HG03342 (cell line): ENCODE measurements at regions not wholly inside any gene's neighbourhood (a gene's known extent, or its start where the extent isn't known, plus 50 kb on each side); places are given as distances from the start of the nearest gene placed in this dataset.
"Not testable (repeated sequence)": the region's sequence is repeated elsewhere in the genome, so short reads cannot be mapped to it uniquely, and the experiment has no call there.

ENCODE experiments used
- ATAC-seq: cut with Tn5 transposase; IDR thresholded peaks from one replicate; pipeline ENCODE4 v1.9.1; 2021; ENCODE audit warnings: mild to moderate bottlenecking, moderate library complexity; ENCODE audit not compliant: unreplicated experiment

GRCh38 chr10:120108916-120109315 lies 216.4 kb downstream of the SEC23IP start:
- ATAC-seq: no peak

- ATAC-seq: not testable (repeated sequence)
Measured at GRCh38 chr10:120109725-120110124, 217.2 kb downstream of the SEC23IP start.

- ATAC-seq: no peak
Measured at GRCh38 chr10:120110196-120110595, 217.7 kb downstream of the SEC23IP start.

- ATAC-seq: no peak
Measured at GRCh38 chr10:120111628-120112027, 219.1 kb downstream of the SEC23IP start.

- no peak for ATAC-seq
Measured at GRCh38 chr10:120112809-120113208, 220.3 kb downstream of the SEC23IP start.

GRCh38 chr10:120115959-120116358 lies 223.4 kb downstream of the SEC23IP start:
- ATAC-seq: no peak

GRCh38 chr10:120121768-120122167 lies 229.2 kb downstream of the SEC23IP start:
- no peak for ATAC-seq

- no peak for ATAC-seq
Measured at GRCh38 chr10:120131183-120131582, 238.7 kb downstream of the SEC23IP start.

- ATAC-seq: no peak
Measured at GRCh38 chr10:120132811-120133210, 240.3 kb downstream of the SEC23IP start.

GRCh38 chr10:120138689-120139088 lies 246.2 kb downstream of the SEC23IP start:
- ATAC-seq: no peak

GRCh38 chr10:120145107-120145506 lies 252.6 kb downstream of the SEC23IP start:
- no peak for ATAC-seq

- ATAC-seq: no peak
Measured at GRCh38 chr10:120156614-120157274, 264.2 kb downstream of the SEC23IP start.

GRCh38 chr10:120161111-120161510 lies 268.6 kb downstream of the SEC23IP start:
- no peak for ATAC-seq

- ATAC-seq: no peak
Measured at GRCh38 chr10:120162471-120162870, 269.9 kb downstream of the SEC23IP start.

- ATAC-seq: no peak
Measured at GRCh38 chr10:120172356-120172755, 279.8 kb downstream of the SEC23IP start.

GRCh38 chr10:120174491-120174890 lies 282.0 kb downstream of the SEC23IP start:
- no peak for ATAC-seq

GRCh38 chr10:120177330-120177729 lies 279.7 kb upstream of the PLPP4 start:
- ATAC-seq: no peak

- ATAC-seq: no peak
Measured at GRCh38 chr10:120180160-120180559, 276.9 kb upstream of the PLPP4 start.

GRCh38 chr10:120181154-120181553 lies 275.9 kb upstream of the PLPP4 start:
- ATAC-seq: no peak

- ATAC-seq: no peak
Measured at GRCh38 chr10:120182431-120182830, 274.6 kb upstream of the PLPP4 start.

- ATAC-seq: no peak
Measured at GRCh38 chr10:120183546-120183945, 273.5 kb upstream of the PLPP4 start.

GRCh38 chr10:120184547-120185337 lies 272.3 kb upstream of the PLPP4 start:
- ATAC-seq: no peak
